OCI-LY7 (cell line): ENCODE measurements at regions not wholly inside any gene's neighbourhood (a gene's known extent, or its start where the extent isn't known, plus 50 kb on each side); places are given as distances from the start of the nearest gene placed in this dataset.

Experiments used
- BruUV-seq: library from RNA; stranded (reverse); fragments of 400-500 nt; replicated peaks from 2 replicates; lab custom pipeline; 2021; lab: Mats Ljungman, UMichigan
- CTCF ChIA-PET: fragments of 300-600 bp; sonication (Branson Sonifier 250); formaldehyde crosslinking; loops from one replicate; lab custom pipeline; 2022; ENCODE audit warnings: antibody characterized with exemption; ENCODE audit not compliant: unreplicated experiment; lab: Charles Lee
- POLR2A ChIA-PET: fragments of 300-600 bp; sonication (Branson Sonifier 250); formaldehyde crosslinking; loops from one replicate; lab custom pipeline; 2022; ENCODE audit warnings: antibody characterized with exemption; lab: Charles Lee
- DNase-seq: peaks from one replicate; pipeline ENCODE4 v3.0.0-alpha.2; 2015; ENCODE audit warnings: low spot score
- H2AFZ ChIP-seq: fragments of 200-600 bp; sonication (generic), shearing (Covaris generic); 2 replicates; pipeline ENCODE4 v1.6.1; 2014; ENCODE audit warnings: mild to moderate bottlenecking, antibody characterized with exemption, low read length, moderate library complexity
- H3K27ac ChIP-seq: fragments of 200-600 bp; sonication (generic); 2 replicates; pipeline ENCODE4 v1.5.1; 2014; ENCODE audit warnings: mixed run types, low read depth, mild to moderate bottlenecking, moderate library complexity, low read length, inconsistent platforms; ENCODE audit not compliant: poor library complexity, severe bottlenecking
- H3K36me3 ChIP-seq: fragments of 200-600 bp; sonication (generic); 2 replicates; pipeline ENCODE4 v1.6.1; 2014; ENCODE audit warnings: mild to moderate bottlenecking, antibody characterized with exemption, low read length, moderate library complexity, mixed read lengths; ENCODE audit not compliant: insufficient read depth
- H3K4me1 ChIP-seq: fragments of 200-600 bp; sonication (generic); 2 replicates; pipeline ENCODE4 v1.5.1; 2014; ENCODE audit warnings: mild to moderate bottlenecking, low read length; ENCODE audit not compliant: insufficient read depth, poor library complexity, severe bottlenecking
- H3K4me2 ChIP-seq: fragments of 200-600 bp; sonication (generic); 2 replicates; pipeline ENCODE4 v1.6.1; 2014; ENCODE audit warnings: mild to moderate bottlenecking, low read length
- H3K4me3 ChIP-seq: fragments of 200-600 bp; sonication (generic); 2 replicates; pipeline ENCODE4 v1.5.1; 2014; ENCODE audit warnings: mild to moderate bottlenecking, low read depth, low read length; ENCODE audit not compliant: poor library complexity, severe bottlenecking
- H3K79me2 ChIP-seq: fragments of 200-600 bp; sonication (generic); 2 replicates; pipeline ENCODE4 v1.6.1; 2016; ENCODE audit warnings: low read depth, mild to moderate bottlenecking, low read length, moderate library complexity, mixed read lengths; ENCODE audit not compliant: insufficient read depth
- H3K9me2 ChIP-seq: fragments of 200-600 bp; sonication (generic); 2 replicates; pipeline ENCODE4 v1.6.1; 2016; ENCODE audit warnings: mild to moderate bottlenecking, low read length, mixed read lengths; ENCODE audit not compliant: insufficient read depth
- H3K9me3 ChIP-seq: fragments of 200-600 bp; sonication (generic); 2 replicates; pipeline ENCODE4 v1.6.1; 2014; ENCODE audit warnings: mild to moderate bottlenecking, mixed run types, low read length, mixed read lengths
- H4K20me1 ChIP-seq: fragments of 200-600 bp; sonication (generic); 2 replicates; pipeline ENCODE4 v1.6.1; 2014; ENCODE audit warnings: mild to moderate bottlenecking, antibody characterized with exemption, low read length, moderate library complexity, mixed read lengths; ENCODE audit not compliant: insufficient read depth
- EZH2phosphoT487 ChIP-seq: fragments of 200-600 bp; sonication (generic); IDR thresholded peaks from 2 replicates; pipeline ENCODE4 v1.6.1; 2018; ENCODE audit warnings: low read depth, borderline replicate concordance, mild to moderate bottlenecking, mixed run types, antibody characterized with exemption, low read length, moderate library complexity, mixed read lengths
- intact Hi-C: fragments of 100-400 bp; cut with micrococcal nuclease; formaldehyde crosslinking; loops from one replicate; pipeline ENCODE4 v1.10.0; 2022; ENCODE audit not compliant: unreplicated experiment
- TF ChIP-seq, protein P1 (sequence below): fragments of 200-600 bp; sonication (generic); conservative IDR thresholded peaks from 2 replicates; pipeline ENCODE4 v1.5.1; 2014; ENCODE audit warnings: mild to moderate bottlenecking, antibody characterized with exemption, low read length, moderate library complexity, mixed read lengths

DNA sequence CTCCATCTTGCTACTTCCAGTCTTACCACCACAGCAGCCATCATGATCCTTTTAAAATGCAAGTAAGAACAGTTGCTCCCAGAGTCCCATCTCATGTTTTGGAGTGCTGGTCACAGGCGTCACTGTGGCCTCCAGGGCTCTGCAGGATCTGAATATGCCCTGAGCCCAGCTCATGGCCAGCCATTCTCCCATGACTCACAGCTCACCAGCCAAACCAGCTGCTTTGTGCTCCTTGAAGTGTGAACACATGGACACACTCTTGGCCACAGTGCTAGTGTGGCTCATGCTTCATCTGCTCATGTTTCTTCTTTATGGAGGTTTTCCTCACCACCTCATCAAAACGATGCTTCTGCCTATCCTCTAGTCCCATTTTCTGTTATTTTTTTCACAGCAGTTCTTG, 466.5 kb downstream of the UQCRFS1 start:
- Histone ChIP-seq H2AFZ (no peak overlapping the region), H3K4me1 (no peaks in the 10 kb centered on the region), H3K27ac (no peak overlapping the region), H3K36me3 (no peaks in the 10 kb centered on the region), H3K4me3 (no peak overlapping the region), H3K4me2 (no peak overlapping the region), H3K9me3 (no peaks in the 10 kb centered on the region), H3K9me2 (no peaks in the 10 kb centered on the region), H4K20me1 (no peaks in the 10 kb centered on the region), H3K79me2 (no peaks in the 10 kb centered on the region)
- CTCF ChIA-PET = no interaction called here
- TF ChIP-seq EZH2phosphoT487 = no peak
- TF ChIP-seq, protein P1, sequence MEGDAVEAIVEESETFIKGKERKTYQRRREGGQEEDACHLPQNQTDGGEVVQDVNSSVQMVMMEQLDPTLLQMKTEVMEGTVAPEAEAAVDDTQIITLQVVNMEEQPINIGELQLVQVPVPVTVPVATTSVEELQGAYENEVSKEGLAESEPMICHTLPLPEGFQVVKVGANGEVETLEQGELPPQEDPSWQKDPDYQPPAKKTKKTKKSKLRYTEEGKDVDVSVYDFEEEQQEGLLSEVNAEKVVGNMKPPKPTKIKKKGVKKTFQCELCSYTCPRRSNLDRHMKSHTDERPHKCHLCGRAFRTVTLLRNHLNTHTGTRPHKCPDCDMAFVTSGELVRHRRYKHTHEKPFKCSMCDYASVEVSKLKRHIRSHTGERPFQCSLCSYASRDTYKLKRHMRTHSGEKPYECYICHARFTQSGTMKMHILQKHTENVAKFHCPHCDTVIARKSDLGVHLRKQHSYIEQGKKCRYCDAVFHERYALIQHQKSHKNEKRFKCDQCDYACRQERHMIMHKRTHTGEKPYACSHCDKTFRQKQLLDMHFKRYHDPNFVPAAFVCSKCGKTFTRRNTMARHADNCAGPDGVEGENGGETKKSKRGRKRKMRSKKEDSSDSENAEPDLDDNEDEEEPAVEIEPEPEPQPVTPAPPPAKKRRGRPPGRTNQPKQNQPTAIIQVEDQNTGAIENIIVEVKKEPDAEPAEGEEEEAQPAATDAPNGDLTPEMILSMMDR = no peak
- no TSS peak for BruUV-seq
- no peak for DNase-seq
- POLR2A ChIA-PET = no interaction called here
- intact Hi-C loops = no loop called here

DNA sequence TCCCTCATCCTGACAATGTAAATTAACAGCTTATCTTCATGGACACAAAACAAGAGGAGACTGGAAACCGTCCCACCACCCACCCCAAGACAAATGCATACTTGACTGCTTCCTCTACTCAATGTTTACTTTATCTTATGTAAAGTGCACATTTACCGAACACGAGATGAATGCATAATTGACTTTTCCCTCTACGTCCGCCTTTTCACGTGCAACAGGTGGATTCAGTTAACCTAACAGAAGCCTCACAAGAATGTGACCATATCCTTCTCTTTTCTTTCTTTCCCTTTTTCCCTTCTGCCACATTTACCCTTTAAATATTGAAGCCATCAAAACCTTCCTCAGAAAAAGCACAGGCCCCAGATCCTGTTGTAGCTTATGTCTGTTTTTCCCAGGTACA, 468.0 kb downstream of the UQCRFS1 start:
- no peak overlapping the region for H3K27ac ChIP-seq
- no peaks in the 10 kb centered on the region for H3K9me2 ChIP-seq
- no peaks in the 10 kb centered on the region for H3K9me3 ChIP-seq
- no peak for DNase-seq
- CTCF ChIA-PET = no interaction called here
- H3K4me3 ChIP-seq = no peak overlapping the region
- no peaks in the 10 kb centered on the region for H4K20me1 ChIP-seq
- no peaks in the 10 kb centered on the region for H3K4me1 ChIP-seq
- no TSS peak for BruUV-seq
- H3K36me3 ChIP-seq = no peaks in the 10 kb centered on the region
- no peaks in the 10 kb centered on the region for H3K79me2 ChIP-seq
- no peak overlapping the region for H2AFZ ChIP-seq
- no peak overlapping the region for H3K4me2 ChIP-seq
- intact Hi-C loops = no loop called here
- POLR2A ChIA-PET = no interaction called here
- TF ChIP-seq, protein P1 = no peak
- TF ChIP-seq EZH2phosphoT487 = no peak

DNA sequence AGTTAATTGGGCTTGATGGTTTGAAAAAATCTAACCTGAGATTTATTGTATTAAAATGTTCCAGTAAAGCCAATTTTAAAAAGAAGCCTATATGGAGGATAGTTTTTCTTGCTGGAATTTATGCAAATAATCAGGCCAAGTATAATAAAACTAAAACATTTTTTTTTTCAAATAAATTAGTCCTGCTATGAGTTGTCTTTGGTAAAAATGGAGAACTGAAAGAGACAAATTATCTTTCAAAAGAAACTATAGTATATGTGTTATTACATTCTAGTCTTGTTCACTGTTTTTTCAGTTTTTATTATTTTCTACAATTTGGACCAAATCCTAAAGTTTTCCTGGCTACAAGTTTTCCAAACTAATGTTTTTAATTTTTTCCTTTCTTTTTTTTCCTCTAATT, 468.9 kb downstream of the UQCRFS1 start:
- TF ChIP-seq, protein P1 = no peak
- no peak for TF ChIP-seq EZH2phosphoT487

More for the DNA sequence above, 468.9 kb downstream of the UQCRFS1 start:
- intact Hi-C loops = no loop called here
- ChIA-PET POLR2A (no interaction called here), CTCF (no interaction called here)
- Histone ChIP-seq H4K20me1 (no peaks in the 10 kb centered on the region), H3K36me3 (no peaks in the 10 kb centered on the region), H3K4me1 (no peaks in the 10 kb centered on the region), H3K4me2 (no peak overlapping the region), H3K4me3 (no peak overlapping the region), H3K79me2 (no peaks in the 10 kb centered on the region), H3K9me2 (no peaks in the 10 kb centered on the region), H2AFZ (no peak overlapping the region), H3K27ac (no peak overlapping the region), H3K9me3 (no peaks in the 10 kb centered on the region)
- no TSS peak for BruUV-seq
- DNase-seq = no peak
